Activated CD4-positive, alpha-beta T cell treated with anti-CD3 and anti-CD28 coated beads for 4 hours (primary cell): ENCODE measurements at regions not wholly inside any gene's neighbourhood (a gene's known extent, or its start where the extent isn't known, plus 50 kb on each side); places are given as distances from the start of the nearest gene placed in this dataset.

Experiments used
- DNase-seq, 2 donors: peaks; one replicate each; pipeline ENCODE4 v3.0.0-alpha.2; 2020

GRCh38 chr11:104325093-104325492 lies 161.1 kb upstream of the PDGFD start:
- no peak for DNase-seq

- no peak for DNase-seq
These were observed 160.3 kb upstream of the PDGFD start for GRCh38 chr11:104324276-104324675.

GRCh38 chr11:104323841-104324240 lies 159.9 kb upstream of the PDGFD start:
- no peak for DNase-seq

- DNase-seq, result no peak
These were observed 158.7 kb upstream of the PDGFD start for GRCh38 chr11:104322696-104323095.

- no peak for DNase-seq
These were observed 157.0 kb upstream of the PDGFD start for GRCh38 chr11:104320956-104321355.

- no peak for DNase-seq
These were observed 156.2 kb upstream of the PDGFD start for GRCh38 chr11:104320097-104320496.

- no peak for DNase-seq
These were observed 155.4 kb upstream of the PDGFD start for GRCh38 chr11:104319396-104319795.

- no peak for DNase-seq
These were observed 143.0 kb upstream of the PDGFD start for GRCh38 chr11:104306862-104307474.

GRCh38 chr11:104301776-104302175 lies 137.8 kb upstream of the PDGFD start:
- DNase-seq, result no peak

- DNase-seq, result no peak
These were observed 127.7 kb upstream of the PDGFD start for GRCh38 chr11:104291646-104292045.

GRCh38 chr11:104286129-104286528 lies 122.2 kb upstream of the PDGFD start:
- no peak for DNase-seq

GRCh38 chr11:104279587-104279986 lies 115.6 kb upstream of the PDGFD start:
- DNase-seq, result no peak

GRCh38 chr11:104275992-104276391 lies 112.0 kb upstream of the PDGFD start:
- no peak for DNase-seq

- DNase-seq, result no peak
These were observed 96.5 kb upstream of the PDGFD start for GRCh38 chr11:104260456-104260855.

GRCh38 chr11:104259121-104259610 lies 95.2 kb upstream of the PDGFD start:
- DNase-seq, result no peak

- DNase-seq, result no peak
These were observed 92.6 kb upstream of the PDGFD start for GRCh38 chr11:104256525-104256924.

- DNase-seq, result peak in 1 of 2 donors; percentile 0
These were observed 90.4 kb upstream of the PDGFD start for GRCh38 chr11:104254347-104254746.

GRCh38 chr11:104246590-104246989 lies 82.6 kb upstream of the PDGFD start:
- DNase-seq, result no peak

- DNase-seq, result no peak
These were observed 75.0 kb upstream of the PDGFD start for GRCh38 chr11:104238916-104239315.

- DNase-seq, result no peak
These were observed 61.1 kb upstream of the PDGFD start for GRCh38 chr11:104225047-104225446.

- no peak for DNase-seq
These were observed 58.5 kb upstream of the PDGFD start for GRCh38 chr11:104222464-104222863.

GRCh38 chr11:104221455-104221854 lies 57.5 kb upstream of the PDGFD start:
- DNase-seq, result no peak

GRCh38 chr11:104219096-104219495 lies 55.1 kb upstream of the PDGFD start:
- DNase-seq, result no peak

GRCh38 chr11:104214517-104214916 lies 50.6 kb upstream of the PDGFD start:
- no peak for DNase-seq
